ENCODE measurements at regions not wholly inside any gene's neighbourhood (a gene's known extent, or its start where the extent isn't known, plus 50 kb on each side); places are given as distances from the start of the nearest gene placed in this dataset.

- TF ChIP-seq EZH2 (IDR thresholded peaks at IDR 0.05; ENCODE audit: low read depth) = no peak
- TF ChIP-seq, protein P1, sequence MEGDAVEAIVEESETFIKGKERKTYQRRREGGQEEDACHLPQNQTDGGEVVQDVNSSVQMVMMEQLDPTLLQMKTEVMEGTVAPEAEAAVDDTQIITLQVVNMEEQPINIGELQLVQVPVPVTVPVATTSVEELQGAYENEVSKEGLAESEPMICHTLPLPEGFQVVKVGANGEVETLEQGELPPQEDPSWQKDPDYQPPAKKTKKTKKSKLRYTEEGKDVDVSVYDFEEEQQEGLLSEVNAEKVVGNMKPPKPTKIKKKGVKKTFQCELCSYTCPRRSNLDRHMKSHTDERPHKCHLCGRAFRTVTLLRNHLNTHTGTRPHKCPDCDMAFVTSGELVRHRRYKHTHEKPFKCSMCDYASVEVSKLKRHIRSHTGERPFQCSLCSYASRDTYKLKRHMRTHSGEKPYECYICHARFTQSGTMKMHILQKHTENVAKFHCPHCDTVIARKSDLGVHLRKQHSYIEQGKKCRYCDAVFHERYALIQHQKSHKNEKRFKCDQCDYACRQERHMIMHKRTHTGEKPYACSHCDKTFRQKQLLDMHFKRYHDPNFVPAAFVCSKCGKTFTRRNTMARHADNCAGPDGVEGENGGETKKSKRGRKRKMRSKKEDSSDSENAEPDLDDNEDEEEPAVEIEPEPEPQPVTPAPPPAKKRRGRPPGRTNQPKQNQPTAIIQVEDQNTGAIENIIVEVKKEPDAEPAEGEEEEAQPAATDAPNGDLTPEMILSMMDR (conservative IDR thresholded peaks at IDR 0.05) = no peak
These were observed 250.9 kb downstream of the LIG4 start for GRCh38 chr13:107964395-107964794.
